GM19035 (cell line): ENCODE measurements at regions not wholly inside any gene's neighbourhood (a gene's known extent, or its start where the extent isn't known, plus 50 kb on each side); places are given as distances from the start of the nearest gene placed in this dataset.

Source experiments
- ATAC-seq: cut with Tn5 transposase; IDR thresholded peaks from one replicate; pipeline ENCODE4 v1.9.1; 2021; ENCODE audit not compliant: unreplicated experiment

DNA sequence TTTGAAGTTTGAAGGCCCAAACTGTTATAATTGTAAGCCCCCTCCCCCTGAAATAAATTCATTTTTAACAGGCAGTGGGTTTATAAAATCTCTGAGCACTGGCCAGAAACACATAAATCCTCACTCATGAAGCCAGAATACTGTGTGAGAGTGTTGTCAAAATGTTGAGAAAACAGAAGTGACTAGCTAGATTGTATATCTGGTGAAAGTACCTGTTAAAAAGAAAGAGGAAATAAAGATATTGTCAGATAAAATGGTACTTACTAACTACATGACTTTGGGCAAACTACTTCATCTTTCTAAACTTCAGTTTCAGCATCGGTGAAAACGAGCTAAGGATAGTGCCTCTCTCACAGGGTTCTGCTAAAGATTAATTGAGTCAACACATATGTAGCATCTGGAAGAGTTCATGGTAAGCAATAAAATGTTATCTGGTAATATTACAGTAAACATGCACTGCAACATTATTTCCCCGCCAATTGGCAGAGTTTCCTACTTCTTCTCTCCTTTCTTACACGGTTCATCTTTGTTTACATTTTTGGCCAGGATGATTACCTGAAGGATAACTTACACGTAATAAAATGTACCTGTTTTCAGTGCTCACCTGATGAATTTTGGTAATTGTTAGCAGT lies 202.5 kb upstream of the CHRM2 start:
- ATAC-seq: no peak

- no peak for ATAC-seq
Measured at GRCh38 chr7:136664537-136664936, 203.9 kb upstream of the CHRM2 start.

DNA sequence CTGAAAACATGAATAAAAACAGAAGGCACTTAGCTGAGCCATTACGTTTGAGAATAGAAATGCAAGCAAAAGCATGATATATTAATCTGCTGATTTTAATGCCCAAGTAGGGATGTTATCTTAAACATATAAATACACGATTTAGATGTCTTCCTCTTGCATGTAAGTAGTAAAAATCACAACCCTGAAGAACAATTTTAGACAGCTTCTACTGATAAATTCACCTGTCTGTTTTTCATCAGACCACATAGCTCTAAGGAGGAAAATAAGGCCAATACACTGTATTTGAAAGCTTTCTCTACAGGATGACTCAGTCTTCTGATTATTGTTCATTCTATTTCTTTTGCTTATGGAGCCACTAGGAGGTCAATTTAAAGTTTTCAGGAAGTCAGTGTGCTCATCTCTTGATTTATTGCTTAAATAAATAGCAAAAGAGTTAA lies 210.9 kb upstream of the CHRM2 start:
- no peak for ATAC-seq

DNA sequence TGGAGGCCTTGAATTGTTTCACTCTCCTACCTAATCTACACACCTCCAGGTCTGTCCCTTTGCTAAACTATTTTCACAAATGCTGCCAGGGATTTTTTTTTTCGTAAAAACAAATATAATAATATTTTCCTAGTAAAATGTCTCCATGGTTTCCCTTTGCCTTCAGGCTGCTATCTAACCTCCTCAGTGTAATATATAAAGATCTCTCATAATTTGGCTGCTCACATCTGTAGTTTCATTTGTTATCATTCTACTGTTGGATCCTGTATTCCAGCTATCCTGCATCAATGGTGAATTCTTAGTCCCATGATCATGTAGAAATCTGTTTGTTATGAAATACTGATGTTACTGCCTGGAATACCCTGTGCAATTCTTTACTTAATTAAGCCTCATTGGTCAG lies 211.9 kb upstream of the CHRM2 start:
- no peak for ATAC-seq

DNA sequence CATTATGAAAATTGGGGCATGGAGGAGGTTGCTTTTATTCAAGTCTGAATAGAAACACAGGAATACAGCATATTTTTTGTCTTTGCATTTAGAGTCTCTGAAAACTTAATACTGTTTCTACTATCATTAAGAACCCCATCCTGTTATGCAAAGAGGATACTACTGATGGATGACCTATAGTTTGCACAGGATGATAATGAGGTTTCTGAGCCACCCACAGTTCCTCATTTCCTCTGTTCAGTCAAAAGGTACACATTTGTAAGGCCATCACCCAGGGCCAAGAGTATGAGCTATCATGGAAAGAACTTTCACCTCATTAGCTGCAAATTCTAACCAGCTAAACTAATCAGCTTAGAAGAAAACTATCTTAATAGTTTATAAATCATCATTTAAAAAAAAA lies 213.0 kb upstream of the CHRM2 start:
- ATAC-seq: no peak

DNA sequence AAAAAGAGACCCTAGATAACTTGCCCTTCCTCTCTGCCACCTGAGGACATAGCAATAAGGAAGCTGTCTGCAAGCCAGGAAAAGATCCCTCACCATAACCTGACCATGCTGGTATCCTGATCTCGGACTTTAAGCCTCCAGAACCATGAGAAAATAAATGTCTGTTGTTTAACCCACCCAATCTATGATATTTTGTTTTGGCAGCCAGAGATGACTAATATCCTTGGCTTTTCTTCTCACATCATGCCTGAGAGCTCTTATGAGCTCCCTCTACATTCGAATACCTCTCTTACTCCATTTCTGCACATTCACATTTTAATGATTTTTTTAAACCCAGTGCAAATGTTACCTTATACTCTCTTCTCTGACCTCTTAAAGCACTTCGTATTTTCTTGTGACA lies 214.0 kb upstream of the CHRM2 start:
- no peak for ATAC-seq

DNA sequence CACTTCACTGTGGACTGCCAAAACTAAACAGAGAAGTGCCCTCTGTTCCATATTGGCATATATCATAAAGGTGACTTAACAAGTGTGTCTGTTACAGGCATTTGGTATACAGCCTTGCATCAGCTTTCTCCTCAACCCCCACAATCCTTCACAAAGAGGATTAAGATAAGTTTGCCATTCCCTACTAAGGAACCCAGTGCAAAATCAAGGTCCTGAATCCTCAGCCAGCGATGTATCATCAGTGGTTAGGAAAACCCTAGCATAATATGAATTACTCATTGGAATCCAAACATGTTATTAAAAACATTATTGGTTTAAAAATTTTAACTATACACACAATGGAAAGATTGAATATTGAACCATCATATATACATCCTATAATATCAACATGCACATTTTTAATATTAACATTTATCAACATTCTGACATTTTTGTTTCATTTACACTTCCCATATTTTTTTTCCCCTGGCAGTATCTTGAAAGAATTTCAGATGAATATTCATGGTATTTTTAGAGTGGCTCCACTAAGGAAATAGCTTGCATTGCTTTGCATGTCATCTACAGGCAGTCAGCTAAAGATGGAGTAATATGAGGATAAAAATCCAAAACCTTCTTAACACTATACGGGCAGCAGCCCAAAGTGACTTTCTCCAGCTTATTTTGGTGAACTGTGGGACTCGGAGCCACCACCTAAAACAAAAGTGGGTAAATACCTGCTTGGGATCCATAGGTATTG lies 215.6 kb upstream of the CHRM2 start:
- ATAC-seq: no peak

GRCh38 chr7:136640977-136641376 lies 227.5 kb upstream of the CHRM2 start:
- ATAC-seq: no peak

GRCh38 chr7:136637813-136638212 lies 230.6 kb upstream of the CHRM2 start:
- no peak for ATAC-seq

DNA sequence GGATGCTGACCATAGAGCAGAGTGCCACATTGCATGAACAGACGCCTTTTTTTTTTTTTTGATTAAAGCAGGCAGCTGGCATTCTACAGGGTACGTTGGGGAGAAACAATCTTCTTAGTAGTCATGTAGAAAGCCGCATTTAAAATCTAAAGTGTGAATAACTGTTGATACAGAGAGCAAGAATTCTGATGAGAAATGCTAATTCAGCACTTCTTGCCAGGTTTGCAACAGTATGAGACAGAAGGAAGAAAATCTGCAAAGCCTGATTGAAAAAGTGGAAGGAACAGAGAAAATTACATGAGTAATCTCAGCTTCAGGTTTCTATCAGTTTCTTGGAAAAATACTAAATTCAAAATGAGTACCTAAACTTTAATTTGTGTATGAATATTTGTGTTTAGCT lies 232.7 kb upstream of the CHRM2 start:
- no peak for ATAC-seq

GRCh38 chr7:136618818-136619217 lies 249.6 kb upstream of the CHRM2 start:
- ATAC-seq: no peak

- ATAC-seq: no peak
Measured at GRCh38 chr7:136617176-136617575, 251.3 kb upstream of the CHRM2 start.

GRCh38 chr7:136605532-136606329 lies 262.7 kb upstream of the CHRM2 start:
- ATAC-seq: no peak

DNA sequence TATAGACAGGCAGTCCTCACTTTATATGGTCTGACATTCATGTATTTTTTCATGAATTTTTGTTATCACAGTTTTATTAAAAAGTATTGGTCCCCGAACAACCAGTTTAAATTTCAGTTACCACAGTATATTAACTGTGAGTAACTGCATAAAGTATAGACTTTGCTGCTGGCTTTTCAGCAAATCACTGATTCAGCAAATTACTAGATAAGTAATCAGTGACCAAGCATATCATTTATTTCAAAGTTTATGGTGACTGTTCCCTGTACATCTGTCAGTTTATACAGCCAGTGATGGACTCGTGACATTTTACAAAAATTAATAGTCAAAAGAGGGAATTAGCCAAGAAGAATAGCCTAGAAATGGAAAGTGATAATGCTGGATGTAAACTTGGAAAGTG lies 266.7 kb upstream of the CHRM2 start:
- ATAC-seq: no peak

- no peak for ATAC-seq
Measured at GRCh38 chr7:136600475-136600874, 268.0 kb upstream of the CHRM2 start.

GRCh38 chr7:136594739-136595144 lies 273.7 kb upstream of the CHRM2 start:
- ATAC-seq: no peak

- ATAC-seq: no peak
Measured at GRCh38 chr7:136588216-136588615, 280.2 kb upstream of the CHRM2 start.

DNA sequence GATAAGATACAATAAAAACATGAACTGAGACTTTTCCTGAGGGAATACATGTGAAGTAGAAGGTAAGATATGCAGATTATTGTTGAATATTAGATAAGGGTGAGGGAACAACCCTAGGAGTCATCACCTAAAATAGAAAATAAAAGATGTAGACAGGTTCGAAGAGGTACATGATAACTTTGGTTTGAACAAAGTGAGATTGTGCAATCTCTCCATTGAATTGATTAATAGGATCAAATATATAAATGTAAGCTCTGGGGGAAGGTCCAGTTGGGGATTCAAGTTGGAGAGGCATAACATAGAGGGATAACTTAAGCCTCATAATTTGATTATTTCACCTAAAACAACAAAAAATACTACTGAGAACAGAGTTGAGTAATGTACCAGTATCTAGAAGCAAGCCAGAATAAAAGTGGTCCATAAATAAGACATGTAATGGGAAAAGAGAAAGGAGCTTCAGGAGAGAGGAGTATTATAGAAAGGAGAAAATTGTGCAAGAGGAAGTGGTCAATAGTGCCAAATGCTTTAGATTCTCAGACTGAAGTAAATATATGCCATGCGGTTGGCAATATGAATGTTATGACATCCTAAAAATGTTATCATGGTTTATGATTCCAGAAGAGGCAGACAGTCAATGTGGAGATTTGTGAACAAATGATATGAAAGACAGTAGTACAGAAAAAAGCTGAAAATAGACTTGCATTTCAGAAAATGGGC lies 282.3 kb upstream of the CHRM2 start:
- ATAC-seq: no peak

DNA sequence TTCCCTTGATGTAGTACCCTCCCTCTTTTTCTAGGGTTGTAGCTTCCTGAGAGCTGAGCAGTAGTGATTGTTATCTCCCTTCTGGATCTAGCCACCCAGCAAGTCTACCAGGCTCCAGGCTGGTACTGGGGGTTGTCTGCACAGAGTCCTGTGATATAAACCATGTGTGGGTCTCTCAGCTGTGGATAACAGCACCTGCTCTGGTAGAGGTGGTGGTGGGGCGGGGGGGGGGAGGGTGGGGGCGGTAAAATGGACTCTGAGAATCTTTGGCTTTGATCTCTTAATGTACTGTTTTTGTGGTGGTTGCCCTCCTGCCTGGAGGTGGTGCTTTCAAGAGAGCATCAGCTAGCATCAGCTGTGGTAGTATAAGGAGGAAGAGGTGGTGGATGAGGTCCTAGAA lies 302.0 kb upstream of the CHRM2 start:
- ATAC-seq: no peak

DNA sequence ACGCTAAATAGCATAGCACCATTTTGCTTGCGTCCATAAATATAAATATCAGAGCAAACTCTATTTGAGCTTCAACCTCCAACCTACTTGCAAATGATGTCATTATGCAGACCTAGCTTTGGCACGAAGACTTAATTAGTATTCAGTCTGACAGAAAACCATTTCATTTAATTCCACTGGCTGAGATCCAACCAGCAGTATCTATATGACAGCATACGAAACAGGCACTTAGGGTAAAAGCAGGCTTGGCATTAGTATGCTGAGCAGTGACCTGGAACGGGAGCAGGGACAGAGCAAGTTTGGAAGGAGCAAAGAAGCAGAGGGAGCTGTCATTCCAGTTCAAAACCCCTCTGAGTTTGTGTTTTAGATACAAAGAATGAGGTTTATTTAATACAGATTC lies 312.5 kb upstream of the CHRM2 start:
- ATAC-seq: no peak

DNA sequence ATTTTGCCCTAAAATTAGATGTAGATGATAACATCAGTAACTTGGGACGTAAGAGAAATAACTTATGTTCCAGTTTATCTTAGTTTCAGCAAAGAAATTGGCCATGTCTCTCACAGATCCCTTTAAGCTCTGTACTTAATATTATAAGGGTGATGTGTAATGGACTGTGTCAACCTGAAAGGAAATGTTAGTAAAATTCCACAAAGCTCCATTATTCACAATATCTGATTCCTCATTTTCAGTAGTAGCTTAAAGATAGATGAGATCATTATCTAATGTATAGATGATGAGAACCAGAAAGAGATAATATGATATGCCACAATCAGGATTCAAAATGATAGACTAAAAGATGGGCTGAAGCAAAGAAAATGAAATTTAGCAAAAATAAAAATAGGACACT lies 316.8 kb upstream of the CHRM2 start:
- ATAC-seq: no peak
